Ascending aorta (tissue), 2 donors: ENCODE measurements at regions not wholly inside any gene's neighbourhood (a gene's known extent, or its start where the extent isn't known, plus 50 kb on each side); places are given as distances from the start of the nearest gene placed in this dataset.

Experiments
- DNase-seq, 2 donors: peaks; one replicate each; pipeline ENCODE4 v3.0.0-alpha.2; 2019; ENCODE audit warnings: low spot score in 2 of 2
- H3K27ac ChIP-seq, 2 donors: fragments of 200-600 bp; sonication (generic); one replicate each; pipeline ENCODE4 v1.5.1; 2016 to 2017; ENCODE audit warnings: mild to moderate bottlenecking in 1 of 2
- H3K27me3 ChIP-seq: fragments of 200-600 bp; sonication (generic); one replicate; pipeline ENCODE4 v1.5.1; 2017
- H3K36me3 ChIP-seq, 2 donors: fragments of 200-600 bp; sonication (generic); one replicate each; pipeline ENCODE4 v1.5.1; 2016
- H3K4me1 ChIP-seq, 2 donors: fragments of 200-600 bp; sonication (generic); one replicate each; pipeline ENCODE4 v1.5.1; 2016 to 2017; ENCODE audit warnings: mild to moderate bottlenecking in 1 of 2
- H3K4me3 ChIP-seq, 2 donors: fragments of 200-600 bp; sonication (generic); one replicate each; pipeline ENCODE4 v1.5.1; 2016 to 2017; ENCODE audit warnings: mild to moderate bottlenecking in 1 of 2
- H3K9me3 ChIP-seq, 2 donors: fragments of 200-600 bp; sonication (generic); one replicate each; pipeline ENCODE4 v1.5.1; 2016
- intact Hi-C: fragments of 100-400 bp; cut with DNase I; formaldehyde crosslinking; loops from one replicate; pipeline ENCODE4 v1.15.1; 2023
- TF ChIP-seq, protein P1 (sequence below), 3 experiments: fragments of 200-600 bp in 2 of 3; fragments of 450-650 bp in 1 of 3; sonication (generic) in 2 of 3; IDR thresholded peaks; one replicate each; pipeline ENCODE4 v1.5.1; 2016 to 2019; ENCODE audit warnings: antibody characterized with exemption in 3 of 3, mild to moderate bottlenecking in 1 of 3, moderate library complexity in 1 of 3

DNA sequence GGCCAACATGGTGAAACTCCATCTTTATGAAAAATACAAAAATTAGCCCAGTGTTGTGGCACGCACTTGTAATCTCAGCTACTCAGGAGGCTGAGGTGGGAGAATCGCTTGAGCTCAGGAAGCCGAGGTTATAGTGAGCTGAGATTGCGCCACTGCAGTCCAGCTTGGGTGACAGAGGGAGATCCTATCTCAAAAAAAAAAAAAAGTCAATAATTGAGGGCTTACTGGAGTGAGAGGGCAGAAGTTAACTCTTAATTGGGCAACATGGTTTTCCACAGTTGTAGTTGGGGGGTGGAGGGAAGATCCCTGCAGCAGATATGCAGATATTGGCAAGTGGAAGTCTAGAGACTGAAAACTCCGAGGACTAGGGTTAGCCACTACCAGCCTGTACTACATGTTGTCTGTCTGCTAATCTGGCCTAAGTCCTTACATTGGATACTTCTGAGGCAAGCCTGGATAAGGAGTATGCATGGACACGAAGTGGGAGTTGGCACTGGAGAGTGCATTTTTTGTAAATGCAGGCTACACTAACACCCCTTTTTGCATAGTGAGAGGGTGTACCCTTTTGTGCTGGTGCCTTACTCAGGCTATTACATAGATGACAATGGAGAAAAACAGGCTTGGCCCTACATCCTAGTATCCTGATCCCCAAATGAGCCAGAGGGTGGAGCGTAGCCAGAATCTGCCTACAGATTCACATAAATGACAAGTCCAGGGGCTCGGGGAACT lies 89.0 kb upstream of the NIPBL start:
- no peaks in the 10 kb centered on the region for H3K27me3 ChIP-seq
- H3K27ac ChIP-seq: no peak overlapping the region
- H3K4me1 ChIP-seq: no peaks in the 10 kb centered on the region
- TF ChIP-seq, protein P1, sequence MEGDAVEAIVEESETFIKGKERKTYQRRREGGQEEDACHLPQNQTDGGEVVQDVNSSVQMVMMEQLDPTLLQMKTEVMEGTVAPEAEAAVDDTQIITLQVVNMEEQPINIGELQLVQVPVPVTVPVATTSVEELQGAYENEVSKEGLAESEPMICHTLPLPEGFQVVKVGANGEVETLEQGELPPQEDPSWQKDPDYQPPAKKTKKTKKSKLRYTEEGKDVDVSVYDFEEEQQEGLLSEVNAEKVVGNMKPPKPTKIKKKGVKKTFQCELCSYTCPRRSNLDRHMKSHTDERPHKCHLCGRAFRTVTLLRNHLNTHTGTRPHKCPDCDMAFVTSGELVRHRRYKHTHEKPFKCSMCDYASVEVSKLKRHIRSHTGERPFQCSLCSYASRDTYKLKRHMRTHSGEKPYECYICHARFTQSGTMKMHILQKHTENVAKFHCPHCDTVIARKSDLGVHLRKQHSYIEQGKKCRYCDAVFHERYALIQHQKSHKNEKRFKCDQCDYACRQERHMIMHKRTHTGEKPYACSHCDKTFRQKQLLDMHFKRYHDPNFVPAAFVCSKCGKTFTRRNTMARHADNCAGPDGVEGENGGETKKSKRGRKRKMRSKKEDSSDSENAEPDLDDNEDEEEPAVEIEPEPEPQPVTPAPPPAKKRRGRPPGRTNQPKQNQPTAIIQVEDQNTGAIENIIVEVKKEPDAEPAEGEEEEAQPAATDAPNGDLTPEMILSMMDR (IDR thresholded peaks at IDR 0.05): no peak
- no peak overlapping the region for H3K4me3 ChIP-seq
- no peak for DNase-seq
- H3K9me3 ChIP-seq: no peaks in the 10 kb centered on the region
- intact Hi-C loops: no loop called here
- no peaks in the 10 kb centered on the region for H3K36me3 ChIP-seq

DNA sequence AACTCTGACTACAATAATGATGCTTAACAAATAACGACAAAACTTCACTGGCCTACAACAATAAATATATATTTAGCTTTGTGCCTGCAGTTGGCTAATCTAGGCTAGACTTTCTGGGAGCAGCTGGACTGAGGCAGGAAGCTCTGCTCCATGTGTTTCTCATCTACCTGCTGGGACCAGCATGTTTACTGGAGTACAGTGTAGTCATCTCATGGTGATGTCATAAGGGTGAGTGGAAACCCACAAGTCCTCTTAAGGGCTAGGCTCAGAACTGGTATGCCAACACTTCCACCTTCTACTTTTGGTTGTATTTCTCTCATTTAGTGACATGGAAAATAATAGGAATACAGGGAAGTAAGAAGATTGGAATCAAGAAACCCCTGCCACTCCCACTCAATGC lies 85.7 kb upstream of the NIPBL start:
- Histone ChIP-seq H3K27ac (no peak overlapping the region), H3K36me3 (no peaks in the 10 kb centered on the region), H3K27me3 (no peaks in the 10 kb centered on the region), H3K9me3 (no peaks in the 10 kb centered on the region), H3K4me3 (no peak overlapping the region), H3K4me1 (no peaks in the 10 kb centered on the region)
- TF ChIP-seq, protein P1 (IDR thresholded peaks at IDR 0.05): no peak
- intact Hi-C loops: no loop called here
- no peak for DNase-seq

DNA sequence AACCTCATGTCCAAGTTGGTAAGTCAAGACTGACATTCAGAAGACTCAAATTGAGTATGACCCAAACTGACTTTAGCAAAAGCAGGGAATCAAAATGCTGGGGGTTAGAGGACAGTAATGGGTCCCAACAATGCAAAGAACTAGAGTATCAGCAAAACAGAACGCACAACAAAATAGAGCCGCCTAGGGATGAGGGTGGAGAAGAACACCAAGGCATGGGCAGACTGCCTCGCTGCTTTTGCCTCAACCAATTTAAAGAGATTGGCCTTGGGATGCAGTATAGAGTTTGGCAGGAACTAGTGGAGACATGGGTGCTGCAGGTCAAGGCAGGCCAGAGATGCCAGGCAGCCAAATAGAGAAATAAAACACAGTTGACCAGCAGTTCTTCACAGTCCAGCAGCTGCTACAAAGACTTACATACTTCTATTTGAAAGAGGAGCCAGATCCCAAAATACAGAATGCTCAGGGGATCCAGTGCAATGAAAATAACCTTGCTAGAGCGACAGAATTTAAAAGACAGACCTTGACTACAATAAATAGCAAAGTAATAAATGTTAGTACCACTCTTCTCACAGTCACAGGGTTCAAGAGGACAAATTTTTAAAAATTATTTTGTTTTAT lies 83.9 kb upstream of the NIPBL start:
- no peak overlapping the region for H3K4me3 ChIP-seq

DNA sequence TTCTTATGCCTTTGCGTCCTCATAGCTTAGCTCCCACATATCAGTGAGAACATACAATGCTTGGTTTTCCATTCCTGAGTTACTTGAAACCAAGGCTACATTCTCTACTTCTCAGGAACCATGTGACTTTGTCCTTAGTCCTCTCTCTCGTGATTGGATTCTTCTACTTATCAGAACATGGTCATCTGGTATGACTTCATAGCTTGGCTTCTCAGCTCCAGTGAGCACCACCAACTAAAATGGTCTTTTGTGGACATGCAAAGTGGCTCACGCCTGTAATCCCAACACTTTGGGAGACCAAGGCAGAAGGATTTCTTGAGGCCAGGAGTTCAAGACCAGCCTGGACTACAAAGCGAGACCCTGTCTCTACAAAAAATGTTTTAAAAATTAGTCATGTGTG lies 81.2 kb upstream of the NIPBL start:
- Histone ChIP-seq H3K27me3 (no peaks in the 10 kb centered on the region), H3K36me3 (no peaks in the 10 kb centered on the region), H3K27ac (no peak overlapping the region), H3K4me1 (no peaks in the 10 kb centered on the region), H3K4me3 (no peak overlapping the region), H3K9me3 (no peaks in the 10 kb centered on the region)
- TF ChIP-seq, protein P1 (IDR thresholded peaks at IDR 0.05): no peak
- intact Hi-C loops: no loop called here
- no peak for DNase-seq

More for the DNA sequence above, 83.9 kb upstream of the NIPBL start:
- DNase-seq: no peak
- Histone ChIP-seq H3K9me3 (no peaks in the 10 kb centered on the region), H3K36me3 (no peaks in the 10 kb centered on the region), H3K4me1 (no peaks in the 10 kb centered on the region), H3K27me3 (no peaks in the 10 kb centered on the region), H3K27ac (no peak overlapping the region)
- TF ChIP-seq, protein P1 (IDR thresholded peaks at IDR 0.05): no peak
- intact Hi-C loops: no loop called here

DNA sequence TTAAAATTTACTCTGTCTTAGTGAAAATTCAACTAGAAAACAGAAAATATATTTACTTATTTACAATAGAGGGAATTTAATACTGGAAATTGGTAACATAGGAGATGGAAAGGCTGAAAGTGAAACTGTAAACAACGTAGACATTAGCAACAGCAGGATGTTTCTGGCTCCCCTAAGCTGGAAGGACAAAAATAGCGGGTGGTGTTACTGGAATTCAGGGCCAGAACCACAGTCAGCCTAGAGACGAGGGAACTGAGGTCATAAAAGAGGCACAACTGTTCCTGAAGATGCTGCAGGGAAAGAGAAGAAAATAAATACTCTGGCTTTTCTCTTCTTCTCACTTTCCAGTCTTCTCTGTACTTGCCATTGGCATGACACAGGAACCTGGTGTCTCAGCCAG lies 80.4 kb upstream of the NIPBL start:
- TF ChIP-seq, protein P1 (IDR thresholded peaks at IDR 0.05): no peak
- no peaks in the 10 kb centered on the region for H3K36me3 ChIP-seq
- no peaks in the 10 kb centered on the region for H3K27me3 ChIP-seq
- H3K4me1 ChIP-seq: no peaks in the 10 kb centered on the region
- no peak overlapping the region for H3K4me3 ChIP-seq
- intact Hi-C loops: no loop called here
- no peak for DNase-seq
- no peak overlapping the region for H3K27ac ChIP-seq
- H3K9me3 ChIP-seq: no peaks in the 10 kb centered on the region
